OCI-LY7 (cell line): ENCODE measurements at regions not wholly inside any gene's neighbourhood (a gene's known extent, or its start where the extent isn't known, plus 50 kb on each side); places are given as distances from the start of the nearest gene placed in this dataset.

Source experiments
- BruUV-seq: library from RNA; stranded (reverse); fragments of 400-500 nt; replicated peaks from 2 replicates; lab custom pipeline; 2021; lab: Mats Ljungman, UMichigan
- CTCF ChIA-PET: fragments of 300-600 bp; sonication (Branson Sonifier 250); formaldehyde crosslinking; loops from one replicate; lab custom pipeline; 2022; ENCODE audit warnings: antibody characterized with exemption; ENCODE audit not compliant: unreplicated experiment; lab: Charles Lee
- POLR2A ChIA-PET: fragments of 300-600 bp; sonication (Branson Sonifier 250); formaldehyde crosslinking; loops from one replicate; lab custom pipeline; 2022; ENCODE audit warnings: antibody characterized with exemption; lab: Charles Lee
- DNase-seq: peaks from one replicate; pipeline ENCODE4 v3.0.0-alpha.2; 2015; ENCODE audit warnings: low spot score
- H2AFZ ChIP-seq: fragments of 200-600 bp; sonication (generic), shearing (Covaris generic); 2 replicates; pipeline ENCODE4 v1.6.1; 2014; ENCODE audit warnings: mild to moderate bottlenecking, antibody characterized with exemption, low read length, moderate library complexity
- H3K27ac ChIP-seq: fragments of 200-600 bp; sonication (generic); 2 replicates; pipeline ENCODE4 v1.5.1; 2014; ENCODE audit warnings: mixed run types, low read depth, mild to moderate bottlenecking, moderate library complexity, low read length, inconsistent platforms; ENCODE audit not compliant: poor library complexity, severe bottlenecking
- H3K36me3 ChIP-seq: fragments of 200-600 bp; sonication (generic); 2 replicates; pipeline ENCODE4 v1.6.1; 2014; ENCODE audit warnings: mild to moderate bottlenecking, antibody characterized with exemption, low read length, moderate library complexity, mixed read lengths; ENCODE audit not compliant: insufficient read depth
- H3K4me1 ChIP-seq: fragments of 200-600 bp; sonication (generic); 2 replicates; pipeline ENCODE4 v1.5.1; 2014; ENCODE audit warnings: mild to moderate bottlenecking, low read length; ENCODE audit not compliant: insufficient read depth, poor library complexity, severe bottlenecking
- H3K4me2 ChIP-seq: fragments of 200-600 bp; sonication (generic); 2 replicates; pipeline ENCODE4 v1.6.1; 2014; ENCODE audit warnings: mild to moderate bottlenecking, low read length
- H3K4me3 ChIP-seq: fragments of 200-600 bp; sonication (generic); 2 replicates; pipeline ENCODE4 v1.5.1; 2014; ENCODE audit warnings: mild to moderate bottlenecking, low read depth, low read length; ENCODE audit not compliant: poor library complexity, severe bottlenecking
- H3K79me2 ChIP-seq: fragments of 200-600 bp; sonication (generic); 2 replicates; pipeline ENCODE4 v1.6.1; 2016; ENCODE audit warnings: low read depth, mild to moderate bottlenecking, low read length, moderate library complexity, mixed read lengths; ENCODE audit not compliant: insufficient read depth
- H3K9me2 ChIP-seq: fragments of 200-600 bp; sonication (generic); 2 replicates; pipeline ENCODE4 v1.6.1; 2016; ENCODE audit warnings: mild to moderate bottlenecking, low read length, mixed read lengths; ENCODE audit not compliant: insufficient read depth
- H3K9me3 ChIP-seq: fragments of 200-600 bp; sonication (generic); 2 replicates; pipeline ENCODE4 v1.6.1; 2014; ENCODE audit warnings: mild to moderate bottlenecking, mixed run types, low read length, mixed read lengths
- H4K20me1 ChIP-seq: fragments of 200-600 bp; sonication (generic); 2 replicates; pipeline ENCODE4 v1.6.1; 2014; ENCODE audit warnings: mild to moderate bottlenecking, antibody characterized with exemption, low read length, moderate library complexity, mixed read lengths; ENCODE audit not compliant: insufficient read depth
- CTCF ChIP-seq: fragments of 200-600 bp; sonication (generic); conservative IDR thresholded peaks from 2 replicates; pipeline ENCODE4 v1.5.1; 2014; ENCODE audit warnings: mild to moderate bottlenecking, antibody characterized with exemption, low read length, moderate library complexity, mixed read lengths
- EZH2phosphoT487 ChIP-seq: fragments of 200-600 bp; sonication (generic); IDR thresholded peaks from 2 replicates; pipeline ENCODE4 v1.6.1; 2018; ENCODE audit warnings: low read depth, borderline replicate concordance, mild to moderate bottlenecking, mixed run types, antibody characterized with exemption, low read length, moderate library complexity, mixed read lengths
- intact Hi-C: fragments of 100-400 bp; cut with micrococcal nuclease; formaldehyde crosslinking; loops from one replicate; pipeline ENCODE4 v1.10.0; 2022; ENCODE audit not compliant: unreplicated experiment

- Histone ChIP-seq H3K36me3 (no peaks in the 10 kb centered on the region), H3K4me2 (no peak overlapping the region), H3K4me1 (no peaks in the 10 kb centered on the region), H3K9me3 (no peaks in the 10 kb centered on the region), H3K79me2 (no peaks in the 10 kb centered on the region), H3K27ac (no peak overlapping the region), H2AFZ (no peak overlapping the region), H3K9me2 (no peaks in the 10 kb centered on the region), H4K20me1 (no peaks in the 10 kb centered on the region), H3K4me3 (no peak overlapping the region)
- ChIA-PET CTCF (no interaction called here), POLR2A (no interaction called here)
- TF ChIP-seq CTCF = no peak
- TF ChIP-seq EZH2phosphoT487 = no peak
- DNase-seq = no peak
- BruUV-seq = no TSS peak
- intact Hi-C loops = no loop called here
Observed at GRCh38 chr1:47578721-47579419, 141.0 kb downstream of the FOXD2 start.

- Histone ChIP-seq H3K4me1 (no peaks in the 10 kb centered on the region), H3K36me3 (no peaks in the 10 kb centered on the region), H3K9me2 (no peaks in the 10 kb centered on the region), H3K79me2 (no peaks in the 10 kb centered on the region), H2AFZ (no peak overlapping the region), H3K4me3 (no peak overlapping the region), H3K4me2 (no peak overlapping the region), H3K27ac (no peak overlapping the region), H4K20me1 (no peaks in the 10 kb centered on the region), H3K9me3 (no peaks in the 10 kb centered on the region)
- ChIA-PET CTCF (no interaction called here), POLR2A (no interaction called here)
- BruUV-seq = no TSS peak
- TF ChIP-seq CTCF (no peak), EZH2phosphoT487 (no peak)
- intact Hi-C loops = no loop called here
- no peak for DNase-seq
Observed at GRCh38 chr1:47579809-47580208, 142.0 kb downstream of the FOXD2 start.

GRCh38 chr1:47580451-47580995 is 142.7 kb downstream of the FOXD2 start:
- Histone ChIP-seq H3K4me1 (no peaks in the 10 kb centered on the region), H3K9me3 (no peaks in the 10 kb centered on the region), H3K79me2 (no peaks in the 10 kb centered on the region), H3K4me2 (no peak overlapping the region), H3K9me2 (no peaks in the 10 kb centered on the region), H4K20me1 (no peaks in the 10 kb centered on the region), H3K36me3 (no peaks in the 10 kb centered on the region), H3K4me3 (no peak overlapping the region), H2AFZ (no peak overlapping the region), H3K27ac (no peak overlapping the region)
- ChIA-PET POLR2A (no interaction called here), CTCF (no interaction called here)
- TF ChIP-seq EZH2phosphoT487 (no peak), CTCF (no peak)
- intact Hi-C loops = no loop called here
- DNase-seq = no peak
- BruUV-seq = no TSS peak
